Ovary (tissue), 7 donors: ENCODE measurements at regions not wholly inside any gene's neighbourhood (a gene's known extent, or its start where the extent isn't known, plus 50 kb on each side); places are given as distances from the start of the nearest gene placed in this dataset.
"Not testable (repeated sequence)": the region's sequence is repeated elsewhere in the genome, so short reads cannot be mapped to it uniquely, and the experiment has no call there.

Source experiments
- DNase-seq, 5 donors: peaks; one replicate each; pipeline ENCODE4 v3.0.0-alpha.2; 2019 to 2020
- H3K27ac ChIP-seq, 2 donors: fragments of 200-600 bp; one replicate each; pipeline versions ENCODE4 v1.5.1 to v1.8.0; 2019 to 2022
- H3K27me3 ChIP-seq: fragments of 200-600 bp; one replicate; pipeline ENCODE4 v1.8.0; 2022
- H3K36me3 ChIP-seq: fragments of 200-600 bp; sonication (generic); one replicate; pipeline ENCODE4 v1.5.1; 2019
- H3K4me1 ChIP-seq: one replicate; pipeline ENCODE4 v1.8.1; 2013; ENCODE audit warnings: mild to moderate bottlenecking, moderate library complexity; ENCODE audit not compliant: insufficient read depth
- H3K4me3 ChIP-seq: fragments of 200-600 bp; sonication (generic); one replicate; pipeline ENCODE4 v1.5.1; 2017
- H3K9me3 ChIP-seq, 2 donors: fragments of 200-600 bp in 1 of 2; sonication (generic) in 1 of 2; one replicate each; pipeline versions ENCODE4 v1.5.1 to v1.8.1; 2013 to 2019; ENCODE audit warnings: mild to moderate bottlenecking in 1 of 2, moderate library complexity in 1 of 2
- EP300 ChIP-seq: sonication (generic); formaldehyde crosslinking; IDR thresholded peaks from one replicate; pipeline ENCODE4 v1.6.1; 2017; ENCODE audit warnings: antibody characterized with exemption
- POLR2A ChIP-seq: fragments of 450-650 bp; IDR thresholded peaks from one replicate; pipeline ENCODE4 v1.6.1; 2017; ENCODE audit warnings: antibody characterized with exemption, mild to moderate bottlenecking, moderate library complexity
- WGBS, 3 donors: extraction: QIAGEN DNeasy Blood & Tissue Kit in 1 of 3; methylation state at CpG; one replicate each; pipeline versions ENCODE4 v1.1.5 to v1.1.7; 2013 to 2017; 5-methylcytosine and 5-hydroxymethylcytosine counted together
- intact Hi-C, 4 donors: fragments of 100-400 bp; cut with DNase I; formaldehyde crosslinking; loops; one replicate each; pipeline versions ENCODE4 v1.11.0 to v1.15.1; 2022 to 2023
- TF ChIP-seq, protein P1 (sequence below), 3 donors: fragments of 450-650 bp in 2 of 3; fragments of 200-600 bp in 1 of 3; IDR thresholded peaks; one replicate each; pipeline versions ENCODE4 v1.5.1 to v1.8.0; 2016 to 2022; ENCODE audit warnings: antibody characterized with exemption in 3 of 3, mild to moderate bottlenecking in 1 of 3
- donor health status: DM: no; HTN: no; CAD: no; lungs with moderate emphysema.
- donor health status: DM: no; HTN: no; CAD: no.
- donor health status: Bipolar disorder and iron deficiency.
- donor health status: DM: no; HTN: no; CAD: no.
- donor health status: DM: yes; HTN: yes; CAD: no.

- no peak overlapping the region for H3K27ac ChIP-seq
- TF ChIP-seq EP300 (no peak), POLR2A (no peak)
- TF ChIP-seq, protein P1, sequence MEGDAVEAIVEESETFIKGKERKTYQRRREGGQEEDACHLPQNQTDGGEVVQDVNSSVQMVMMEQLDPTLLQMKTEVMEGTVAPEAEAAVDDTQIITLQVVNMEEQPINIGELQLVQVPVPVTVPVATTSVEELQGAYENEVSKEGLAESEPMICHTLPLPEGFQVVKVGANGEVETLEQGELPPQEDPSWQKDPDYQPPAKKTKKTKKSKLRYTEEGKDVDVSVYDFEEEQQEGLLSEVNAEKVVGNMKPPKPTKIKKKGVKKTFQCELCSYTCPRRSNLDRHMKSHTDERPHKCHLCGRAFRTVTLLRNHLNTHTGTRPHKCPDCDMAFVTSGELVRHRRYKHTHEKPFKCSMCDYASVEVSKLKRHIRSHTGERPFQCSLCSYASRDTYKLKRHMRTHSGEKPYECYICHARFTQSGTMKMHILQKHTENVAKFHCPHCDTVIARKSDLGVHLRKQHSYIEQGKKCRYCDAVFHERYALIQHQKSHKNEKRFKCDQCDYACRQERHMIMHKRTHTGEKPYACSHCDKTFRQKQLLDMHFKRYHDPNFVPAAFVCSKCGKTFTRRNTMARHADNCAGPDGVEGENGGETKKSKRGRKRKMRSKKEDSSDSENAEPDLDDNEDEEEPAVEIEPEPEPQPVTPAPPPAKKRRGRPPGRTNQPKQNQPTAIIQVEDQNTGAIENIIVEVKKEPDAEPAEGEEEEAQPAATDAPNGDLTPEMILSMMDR (IDR thresholded peaks at IDR 0.05): no peak
- intact Hi-C loops: no loop called here
- no peak overlapping the region for H3K4me3 ChIP-seq
- no peaks in the 10 kb centered on the region for H3K27me3 ChIP-seq
- WGBS, 3 donors: 65 to 74% (median 73%) methylated on average over 3 of the region's 3 CpGs
- H3K9me3 ChIP-seq: no peaks in the 10 kb centered on the region
- H3K4me1 ChIP-seq: no peaks in the 10 kb centered on the region
- no peak for DNase-seq
- no peaks in the 10 kb centered on the region for H3K36me3 ChIP-seq
Measured at GRCh38 chr12:114608509-114608908, 75.5 kb downstream of the TBX3 start.

- intact Hi-C loops: no loop called here
- no peak overlapping the region for H3K4me3 ChIP-seq
- H3K9me3 ChIP-seq: no peaks in the 10 kb centered on the region
- TF ChIP-seq, protein P1 (IDR thresholded peaks at IDR 0.05): no peak
- TF ChIP-seq EP300 (no peak), POLR2A (no peak)
- no peaks in the 10 kb centered on the region for H3K36me3 ChIP-seq
- H3K27ac ChIP-seq: no peak overlapping the region
- no peaks in the 10 kb centered on the region for H3K27me3 ChIP-seq
- WGBS, 3 donors: 85 to 90% (median 90%) methylated on average over 3 of the region's 3 CpGs
- no peaks in the 10 kb centered on the region for H3K4me1 ChIP-seq
- DNase-seq: no peak
Measured at GRCh38 chr12:114605918-114606317, 78.1 kb downstream of the TBX3 start.

DNA sequence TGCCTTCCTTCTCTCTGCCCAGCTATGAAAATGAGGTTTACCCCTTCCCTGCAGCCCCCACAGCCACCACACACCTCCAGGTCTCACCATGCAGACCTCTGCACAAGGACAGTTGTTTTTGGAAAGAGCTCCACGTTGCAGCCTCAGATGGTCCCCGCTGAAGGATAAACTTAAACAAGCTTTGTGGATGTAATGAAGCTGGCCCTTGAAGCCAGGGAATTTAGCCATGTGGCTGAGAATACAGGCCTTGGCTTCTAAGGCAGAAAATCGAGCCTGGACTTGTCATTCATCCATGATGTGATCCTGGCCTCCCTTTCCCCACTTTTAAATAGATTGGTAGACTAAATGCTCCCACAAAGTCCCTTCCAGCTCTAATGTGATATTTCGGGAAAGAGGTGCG, 79.4 kb downstream of the TBX3 start:
- Histone ChIP-seq H3K36me3 (no peaks in the 10 kb centered on the region), H3K4me1 (no peaks in the 10 kb centered on the region), H3K4me3 (no peak overlapping the region), H3K27ac (no peak overlapping the region), H3K27me3 (no peaks in the 10 kb centered on the region), H3K9me3 (no peaks in the 10 kb centered on the region)
- no peak for DNase-seq
- WGBS, 3 donors: 37 to 51% (median 50%) methylated on average over 5 of the region's 5 CpGs
- TF ChIP-seq, protein P1 (IDR thresholded peaks at IDR 0.05): no peak
- no peak for TF ChIP-seq POLR2A
- no peak for TF ChIP-seq EP300
- intact Hi-C loops: no loop called here

DNA sequence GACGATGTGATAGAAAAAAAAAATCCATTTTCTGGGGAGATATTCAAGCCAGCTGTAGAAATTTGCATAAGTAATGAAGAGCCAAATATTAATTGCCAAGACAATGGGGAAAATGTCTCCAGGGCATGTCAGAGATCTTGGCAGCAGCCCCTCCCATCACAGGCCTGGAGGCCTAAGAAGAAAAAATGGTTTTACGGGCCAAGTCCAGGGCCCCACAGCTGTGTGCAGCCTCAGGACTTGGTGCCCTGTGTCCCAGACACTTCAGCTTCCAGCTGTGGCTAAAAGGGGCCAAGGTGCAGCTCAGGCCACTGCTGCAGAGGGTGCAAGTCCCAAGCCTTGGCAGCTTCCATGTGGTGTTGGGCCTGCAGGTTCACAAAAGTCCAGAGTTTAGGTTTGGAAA, 83.4 kb downstream of the TBX3 start:
- intact Hi-C loops, DNase-seq, H3K4me3 ChIP-seq, H3K4me1 ChIP-seq, H3K27me3 ChIP-seq, H3K27ac ChIP-seq, H3K36me3 ChIP-seq, H3K9me3 ChIP-seq: not testable (repeated sequence)
- 83 to 95% (median 84%) methylated on average over 2 of the region's 2 CpGs for WGBS, 3 donors

DNA sequence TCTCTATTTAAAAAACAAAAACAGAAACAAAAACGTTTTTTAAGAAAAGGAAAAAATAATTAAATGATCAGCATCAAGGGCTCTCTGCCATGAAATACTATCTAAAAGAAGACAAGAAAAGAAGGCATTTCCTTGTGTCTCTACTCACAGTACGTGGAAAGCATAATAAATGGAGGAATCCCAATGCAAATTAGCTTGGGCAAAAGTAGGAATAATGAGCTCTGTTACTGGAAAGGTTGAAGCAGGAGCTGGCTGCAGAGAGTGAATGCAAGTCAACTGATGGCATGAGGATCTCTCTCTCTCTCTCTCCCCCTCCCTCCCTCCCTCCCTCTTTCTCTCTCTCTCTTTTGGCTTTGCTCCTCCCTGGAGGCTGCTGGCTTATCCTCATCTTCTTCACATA, 85.9 kb downstream of the TBX3 start:
- no peak overlapping the region for H3K27ac ChIP-seq
- WGBS, 3 donors: 7 to 16% (median 9%) methylated on average over 2 of the region's 2 CpGs
- no peaks in the 10 kb centered on the region for H3K36me3 ChIP-seq
- no peaks in the 10 kb centered on the region for H3K9me3 ChIP-seq
- TF ChIP-seq EP300 (no peak), POLR2A (no peak)
- TF ChIP-seq, protein P1 (IDR thresholded peaks at IDR 0.05): no peak
- no peak overlapping the region for H3K4me3 ChIP-seq
- intact Hi-C loops: no loop called here
- H3K27me3 ChIP-seq: no peaks in the 10 kb centered on the region
- no peak for DNase-seq
- H3K4me1 ChIP-seq: no peaks in the 10 kb centered on the region
